ENCODE measurements at regions not wholly inside any gene's neighbourhood (a gene's known extent, or its start where the extent isn't known, plus 50 kb on each side); places are given as distances from the start of the nearest gene placed in this dataset.

GRCh38 chr4:182187674-182188073 lies 55.5 kb upstream of the TENM3 start:
- Histone ChIP-seq H3K9ac (ENCODE audit: low read length) (no peak overlapping the region), H3K4me3 (ENCODE audit: insufficient read depth in 1 of 2, low read depth in 1 of 2, low read length in 2 of 2) (no peak overlapping the region), H3K18ac (ENCODE audit: low read depth in 1 of 2, low read length in 2 of 2) (no peak overlapping the region), H2BK15ac (ENCODE audit: low read depth, poor library complexity, severe bottlenecking) (no peak overlapping the region), H3K79me1 (replicated peaks; ENCODE audit: low read length, poor library complexity, severe bottlenecking) (peaks cover 13% of the 10 kb centered on the region), H4K91ac (ENCODE audit: low read length) (no peak overlapping the region), H2BK5ac (ENCODE audit: low read depth, low read length, poor library complexity, severe bottlenecking) (no peak overlapping the region), H2BK12ac (ENCODE audit: low read length in 2 of 2) (no peak overlapping the region), H3K4ac (ENCODE audit: low read depth in 1 of 2, low read length in 2 of 2) (no peak overlapping the region), H3K9me3 (ENCODE audit: control insufficient read depth, low read length) (no peaks in the 10 kb centered on the region), H2AK5ac (ENCODE audit: low read length, severe bottlenecking) (no peak overlapping the region), H2AFZ (ENCODE audit: low read depth, low read length) (no peak overlapping the region), H3K4me1 (ENCODE audit: control insufficient read depth, insufficient read depth, low read depth, low read length) (peaks cover 7% of the 10 kb centered on the region), H2BK120ac (ENCODE audit: low read depth, low read length) (no peak overlapping the region), H3K27ac (ENCODE audit: low read length, poor library complexity, severe bottlenecking) (no peak overlapping the region), H3K36me3 (ENCODE audit: control insufficient read depth in 1 of 2, insufficient read depth in 2 of 2, low read depth in 1 of 2, low read length in 2 of 2) (no peaks in the 10 kb centered on the region), H3K23ac (ENCODE audit: low read length in 2 of 2) (no peak overlapping the region), H3K4me2 (ENCODE audit: low read length, poor library complexity, severe bottlenecking) (no peak overlapping the region), H3K27me3 (ENCODE audit: control insufficient read depth in 1 of 2, insufficient read depth in 1 of 2, low read length in 2 of 2) (no peaks in the 10 kb centered on the region), H3K14ac (ENCODE audit: low read length in 2 of 2) (no peak overlapping the region), H4K8ac (ENCODE audit: low read length) (no peak overlapping the region)
- no peak for DNase-seq
- 88% methylated on average over 1 of the region's 2 CpGs for WGBS

- no peak for DNase-seq
- Histone ChIP-seq H3K27me3 (ENCODE audit: control insufficient read depth in 1 of 2, insufficient read depth in 1 of 2, low read length in 2 of 2) (no peaks in the 10 kb centered on the region), H3K79me1 (replicated peaks; ENCODE audit: low read length, poor library complexity, severe bottlenecking) (peaks cover 13% of the 10 kb centered on the region), H2AFZ (ENCODE audit: low read depth, low read length) (no peak overlapping the region), H4K8ac (ENCODE audit: low read length) (no peak overlapping the region), H3K4me3 (ENCODE audit: insufficient read depth in 1 of 2, low read depth in 1 of 2, low read length in 2 of 2) (no peak overlapping the region), H3K9ac (ENCODE audit: low read length) (no peak overlapping the region), H3K4me1 (ENCODE audit: control insufficient read depth, insufficient read depth, low read depth, low read length) (peaks cover 7% of the 10 kb centered on the region), H2BK15ac (ENCODE audit: low read depth, poor library complexity, severe bottlenecking) (no peak overlapping the region), H3K23ac (ENCODE audit: low read length in 2 of 2) (no peak overlapping the region), H2BK5ac (ENCODE audit: low read depth, low read length, poor library complexity, severe bottlenecking) (no peak overlapping the region), H3K18ac (ENCODE audit: low read depth in 1 of 2, low read length in 2 of 2) (no peak overlapping the region), H4K91ac (ENCODE audit: low read length) (no peak overlapping the region), H2AK5ac (ENCODE audit: low read length, severe bottlenecking) (no peak overlapping the region), H3K36me3 (ENCODE audit: control insufficient read depth in 1 of 2, insufficient read depth in 2 of 2, low read depth in 1 of 2, low read length in 2 of 2) (no peaks in the 10 kb centered on the region), H3K14ac (ENCODE audit: low read length in 2 of 2) (no peak overlapping the region), H3K27ac (ENCODE audit: low read length, poor library complexity, severe bottlenecking) (no peak overlapping the region), H3K4ac (ENCODE audit: low read depth in 1 of 2, low read length in 2 of 2) (no peak overlapping the region), H2BK12ac (ENCODE audit: low read length in 2 of 2) (no peak overlapping the region), H3K4me2 (ENCODE audit: low read length, poor library complexity, severe bottlenecking) (no peak overlapping the region), H3K9me3 (ENCODE audit: control insufficient read depth, low read length) (no peaks in the 10 kb centered on the region), H2BK120ac (ENCODE audit: low read depth, low read length) (no peak overlapping the region)
- WGBS = 100% methylated on average over 1 of the region's 3 CpGs
Observed at GRCh38 chr4:182188622-182189021, 54.6 kb upstream of the TENM3 start.

- no peak overlapping the region for H4K8ac ChIP-seq (ENCODE audit: low read length)
- H3K79me1 ChIP-seq (replicated peaks; ENCODE audit: low read length, poor library complexity, severe bottlenecking) = peaks cover 16% of the 10 kb centered on the region
- no peaks in the 10 kb centered on the region for H3K27me3 ChIP-seq (ENCODE audit: control insufficient read depth in 1 of 2, insufficient read depth in 1 of 2, low read length in 2 of 2)
- H2AK5ac ChIP-seq (ENCODE audit: low read length, severe bottlenecking) = no peak overlapping the region
- peak overlapping the region; percentile 3 for H3K27ac ChIP-seq (ENCODE audit: low read length, poor library complexity, severe bottlenecking)
- 38% methylated on average over 4 of the region's 8 CpGs for whole genome bisulfite sequencing
- no peak overlapping the region for H2BK5ac ChIP-seq (ENCODE audit: low read depth, low read length, poor library complexity, severe bottlenecking)
- H2BK120ac ChIP-seq (ENCODE audit: low read depth, low read length) = no peak overlapping the region
- H3K4me1 ChIP-seq (ENCODE audit: control insufficient read depth, insufficient read depth, low read depth, low read length) = peaks cover 7% of the 10 kb centered on the region
- no peaks in the 10 kb centered on the region for H3K9me3 ChIP-seq (ENCODE audit: control insufficient read depth, low read length)
- no peak overlapping the region for H2BK15ac ChIP-seq (ENCODE audit: low read depth, poor library complexity, severe bottlenecking)
- H2AFZ ChIP-seq (ENCODE audit: low read depth, low read length) = no peak overlapping the region
- H3K23ac ChIP-seq (ENCODE audit: low read length in 2 of 2) = no peak overlapping the region
- no peak overlapping the region for H2BK12ac ChIP-seq (ENCODE audit: low read length in 2 of 2)
- DNase-seq = peak; percentile 32
- peak overlapping the region in 1 of 2 experiments; percentile 16 for H3K4me3 ChIP-seq (ENCODE audit: insufficient read depth in 1 of 2, low read depth in 1 of 2, low read length in 2 of 2)
- peak overlapping the region in 1 of 2 experiments; percentile 39 for H3K14ac ChIP-seq (ENCODE audit: low read length in 2 of 2)
- no peak overlapping the region for H3K4ac ChIP-seq (ENCODE audit: low read depth in 1 of 2, low read length in 2 of 2)
- H3K9ac ChIP-seq (ENCODE audit: low read length) = peak overlapping the region; percentile 64
- H3K18ac ChIP-seq (ENCODE audit: low read depth in 1 of 2, low read length in 2 of 2) = no peak overlapping the region
- H4K91ac ChIP-seq (ENCODE audit: low read length) = no peak overlapping the region
- no peak overlapping the region for H3K4me2 ChIP-seq (ENCODE audit: low read length, poor library complexity, severe bottlenecking)
- H3K36me3 ChIP-seq (ENCODE audit: control insufficient read depth in 1 of 2, insufficient read depth in 2 of 2, low read depth in 1 of 2, low read length in 2 of 2) = no peaks in the 10 kb centered on the region
Observed at GRCh38 chr4:182189103-182189878, 53.9 kb upstream of the TENM3 start.

- no peak overlapping the region for H3K4me2 ChIP-seq (ENCODE audit: low read length, poor library complexity, severe bottlenecking)
- no peak overlapping the region for H2BK12ac ChIP-seq (ENCODE audit: low read length in 2 of 2)
- H3K14ac ChIP-seq (ENCODE audit: low read length in 2 of 2) = no peak overlapping the region
- DNase-seq = no peak
- H2AFZ ChIP-seq (ENCODE audit: low read depth, low read length) = no peak overlapping the region
- no peaks in the 10 kb centered on the region for H3K27me3 ChIP-seq (ENCODE audit: control insufficient read depth in 1 of 2, insufficient read depth in 1 of 2, low read length in 2 of 2)
- H3K4ac ChIP-seq (ENCODE audit: low read depth in 1 of 2, low read length in 2 of 2) = no peak overlapping the region
- WGBS = 72% methylated on average over 8 of the region's 8 CpGs
- H3K36me3 ChIP-seq (ENCODE audit: control insufficient read depth in 1 of 2, insufficient read depth in 2 of 2, low read depth in 1 of 2, low read length in 2 of 2) = no peaks in the 10 kb centered on the region
- no peak overlapping the region for H2BK5ac ChIP-seq (ENCODE audit: low read depth, low read length, poor library complexity, severe bottlenecking)
- H3K23ac ChIP-seq (ENCODE audit: low read length in 2 of 2) = no peak overlapping the region
- H3K27ac ChIP-seq (ENCODE audit: low read length, poor library complexity, severe bottlenecking) = no peak overlapping the region
- peaks cover 7% of the 10 kb centered on the region for H3K4me1 ChIP-seq (ENCODE audit: control insufficient read depth, insufficient read depth, low read depth, low read length)
- H4K91ac ChIP-seq (ENCODE audit: low read length) = no peak overlapping the region
- peak overlapping the region; percentile 96 for H2AK5ac ChIP-seq (ENCODE audit: low read length, severe bottlenecking)
- H3K9ac ChIP-seq (ENCODE audit: low read length) = peak overlapping the region; percentile 64
- no peak overlapping the region for H3K18ac ChIP-seq (ENCODE audit: low read depth in 1 of 2, low read length in 2 of 2)
- H4K8ac ChIP-seq (ENCODE audit: low read length) = no peak overlapping the region
- peaks cover 19% of the 10 kb centered on the region for H3K79me1 ChIP-seq (replicated peaks; ENCODE audit: low read length, poor library complexity, severe bottlenecking)
- no peaks in the 10 kb centered on the region for H3K9me3 ChIP-seq (ENCODE audit: control insufficient read depth, low read length)
- no peak overlapping the region for H2BK15ac ChIP-seq (ENCODE audit: low read depth, poor library complexity, severe bottlenecking)
- H3K4me3 ChIP-seq (ENCODE audit: insufficient read depth in 1 of 2, low read depth in 1 of 2, low read length in 2 of 2) = peak overlapping the region in 1 of 2 experiments; percentile 16
- H2BK120ac ChIP-seq (ENCODE audit: low read depth, low read length) = no peak overlapping the region
Observed at GRCh38 chr4:182190306-182190705, 52.9 kb upstream of the TENM3 start.

Measured in mesenchymal stem cell (in vitro differentiated cells and primary cell).